Heart right ventricle (tissue), 16 donors: ENCODE measurements at regions not wholly inside any gene's neighbourhood (a gene's known extent, or its start where the extent isn't known, plus 50 kb on each side); places are given as distances from the start of the nearest gene placed in this dataset.

Source experiments
- ATAC-seq, 8 donors: fragments of 200-7000 bp; cut with Tn5 transposase; one replicate each; pipeline ENCODE4 v1.9.1; 2020; ENCODE audit warnings: mild to moderate bottlenecking in 8 of 8, moderate library complexity in 8 of 8, moderate number of reproducible peaks in 1 of 8
- DNase-seq, 2 donors: peaks; one replicate each; pipeline ENCODE4 v3.0.0-alpha.2; 2020
- H3K27ac ChIP-seq, 10 donors: fragments of 200-600 bp; sonication (generic) in 2 of 10; one replicate each; pipeline versions ENCODE4 v1.5.0 to v1.8.0; 2020 to 2022; ENCODE audit warnings: mild to moderate bottlenecking in 3 of 10
- H3K27me3 ChIP-seq, 7 donors: fragments of 200-600 bp; one replicate each; pipeline ENCODE4 v1.8.0; 2021 to 2022; ENCODE audit warnings: mild to moderate bottlenecking in 2 of 7
- H3K36me3 ChIP-seq, 9 donors: fragments of 200-600 bp; sonication (generic) in 1 of 9; one replicate each; pipeline versions ENCODE4 v1.5.0 to v1.8.0; 2020 to 2022; ENCODE audit warnings: mild to moderate bottlenecking in 2 of 9
- H3K4me1 ChIP-seq, 9 donors: fragments of 200-600 bp; sonication (generic) in 1 of 9; one replicate each; pipeline versions ENCODE4 v1.5.0 to v1.8.0; 2020 to 2022; ENCODE audit warnings: mild to moderate bottlenecking in 4 of 9
- H3K4me3 ChIP-seq, 10 donors: fragments of 200-600 bp; sonication (generic) in 2 of 10; one replicate each; pipeline versions ENCODE4 v1.5.0 to v1.8.0; 2020 to 2022; ENCODE audit warnings: mild to moderate bottlenecking in 7 of 10, moderate library complexity in 2 of 10
- H3K9me3 ChIP-seq, 11 donors: fragments of 200-600 bp in 10 of 11; sonication (generic) in 2 of 11; one replicate each; pipeline versions ENCODE4 v1.5.0 to v1.8.0; 2013 to 2022; ENCODE audit warnings: mild to moderate bottlenecking in 2 of 11, control low read depth in 1 of 11, moderate library complexity in 1 of 11
- WGBS, 2 donors: extraction: QIAGEN DNeasy Blood & Tissue Kit; methylation state at CpG; one replicate each; pipeline ENCODE4 v1.1.7; 2013; ENCODE audit warnings: inconsistent platforms in 1 of 2; 5-methylcytosine and 5-hydroxymethylcytosine counted together
- intact Hi-C, 10 donors: fragments of 100-400 bp; cut with DNase I; formaldehyde crosslinking; loops; one replicate each; pipeline versions ENCODE4 v1.11.1 to v1.14.2; 2022
- TF ChIP-seq, protein P1 (sequence below), 9 donors: fragments of 200-600 bp; sonication (generic) in 2 of 9; IDR thresholded peaks; one replicate each; pipeline versions ENCODE4 v1.5.0 to v1.8.0; 2021 to 2022; ENCODE audit warnings: antibody characterized with exemption in 9 of 9, mild to moderate bottlenecking in 5 of 9, moderate library complexity in 1 of 9
- donor health status: Arrhythmogenic right ventricular cardiomyopathy.
- donor health status: ischemic (EF 13 %, LVEDD 7.1; RV severe dilation, severe dysfunction).
- donor health status: healthy with polysubstance abuse.
- donor health status: DM: no; HTN: yes; CAD: no.
- donor health status: DM: no; HTN: no; CAD: no.
- donor health status: ischemic (EF 25% LVEDD 6.9; RV normal size, moderate dysfunction).
- donor health status: ischemic (EF 25% LVEDD 5.7; RV mildly dilated, moderate dysfunction).
- donor health status: healthy.
- donor health status: DM: yes; HTN: yes; CAD: no.
- donor health status: Ischemic cardiomyopathy.
- donor health status: ischemic (EF 35%, LVEDD 5.7; RV mildly dilated, moderate dysfunction).
- donor health status: nonischemic (EF 11% LVEDD 7.7; RV severe dilation, severe dysfunction).
- donor health status: DM: yes; HTN: yes; CAD: no.
- donor health status: PGD.
- donor health status: ischemic (EF 29% LVEDD 5.4; RV normal size, mild dysfunction).
- donor health status: nonischemic (EF 23%, LVEDD 6.1; RV moderate dilation, normal function).

DNA sequence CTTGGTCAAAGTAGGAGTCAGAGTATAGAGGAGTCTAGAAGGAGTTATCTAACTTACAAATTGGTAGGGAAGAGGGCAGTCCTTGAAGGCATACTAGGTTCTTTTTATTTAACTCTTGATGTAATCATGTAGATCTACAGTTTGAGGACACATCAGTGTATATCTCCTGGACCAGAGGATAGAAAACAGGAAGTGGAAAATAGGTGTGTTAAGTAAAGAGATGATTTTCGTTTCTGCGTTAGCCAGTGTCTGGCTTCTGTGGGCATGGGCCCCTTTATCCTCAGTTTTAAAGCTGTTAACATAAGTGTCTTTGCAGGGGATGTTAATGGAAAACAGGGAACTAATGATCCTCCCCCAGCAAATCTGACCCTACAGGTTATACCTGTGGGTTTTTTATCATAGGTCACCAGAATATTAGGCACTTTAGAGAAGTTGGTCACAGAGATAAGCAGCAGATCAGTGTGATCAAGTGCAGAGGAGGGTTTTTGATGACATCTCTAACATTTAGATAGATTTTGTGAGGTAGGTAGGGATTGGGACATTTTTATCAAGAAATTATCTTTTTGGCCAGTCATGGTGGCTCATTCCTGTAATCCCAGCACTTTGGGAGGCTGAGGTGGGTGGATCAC, 58.6 kb upstream of the PRSS1 start:
- TF ChIP-seq, protein P1, sequence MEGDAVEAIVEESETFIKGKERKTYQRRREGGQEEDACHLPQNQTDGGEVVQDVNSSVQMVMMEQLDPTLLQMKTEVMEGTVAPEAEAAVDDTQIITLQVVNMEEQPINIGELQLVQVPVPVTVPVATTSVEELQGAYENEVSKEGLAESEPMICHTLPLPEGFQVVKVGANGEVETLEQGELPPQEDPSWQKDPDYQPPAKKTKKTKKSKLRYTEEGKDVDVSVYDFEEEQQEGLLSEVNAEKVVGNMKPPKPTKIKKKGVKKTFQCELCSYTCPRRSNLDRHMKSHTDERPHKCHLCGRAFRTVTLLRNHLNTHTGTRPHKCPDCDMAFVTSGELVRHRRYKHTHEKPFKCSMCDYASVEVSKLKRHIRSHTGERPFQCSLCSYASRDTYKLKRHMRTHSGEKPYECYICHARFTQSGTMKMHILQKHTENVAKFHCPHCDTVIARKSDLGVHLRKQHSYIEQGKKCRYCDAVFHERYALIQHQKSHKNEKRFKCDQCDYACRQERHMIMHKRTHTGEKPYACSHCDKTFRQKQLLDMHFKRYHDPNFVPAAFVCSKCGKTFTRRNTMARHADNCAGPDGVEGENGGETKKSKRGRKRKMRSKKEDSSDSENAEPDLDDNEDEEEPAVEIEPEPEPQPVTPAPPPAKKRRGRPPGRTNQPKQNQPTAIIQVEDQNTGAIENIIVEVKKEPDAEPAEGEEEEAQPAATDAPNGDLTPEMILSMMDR (IDR thresholded peaks at IDR 0.05) = no peak
- WGBS, 2 donors = 64 to 72% methylated on average over 2 of the region's 2 CpGs
- intact Hi-C loops = no loop called here

DNA sequence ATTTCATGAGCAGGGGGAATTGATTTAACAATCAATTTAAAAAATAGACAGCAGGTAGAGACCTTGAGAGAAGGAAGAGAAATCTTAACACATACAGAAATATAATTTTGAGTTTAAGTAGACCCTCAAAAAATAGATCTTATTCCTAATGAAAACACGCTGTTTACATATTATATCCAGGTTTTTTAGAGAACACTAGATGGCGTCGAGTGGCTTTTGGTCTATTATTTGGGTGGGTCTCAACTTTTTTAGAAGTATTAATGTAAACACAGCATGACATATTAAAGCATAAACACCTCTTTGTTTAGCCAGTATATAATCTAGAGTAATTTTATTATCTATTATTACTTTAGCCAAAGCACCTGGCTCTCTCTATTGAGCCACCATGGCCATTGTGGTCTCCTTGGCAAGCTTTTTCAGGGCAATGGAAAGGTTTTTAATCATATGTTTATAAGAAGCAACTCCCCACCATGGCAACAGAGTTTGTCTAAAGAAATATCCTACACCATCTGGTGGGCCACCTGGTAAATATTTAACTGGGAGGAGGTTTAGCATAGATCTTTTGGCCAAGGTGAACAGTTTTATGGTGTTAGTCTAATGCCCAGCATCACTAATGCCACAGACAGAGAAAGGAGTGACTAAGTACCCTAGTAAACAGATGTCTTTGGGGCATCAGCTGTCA, 59.7 kb upstream of the PRSS1 start:
- Histone ChIP-seq H3K4me1 (no peaks in the 10 kb centered on the region), H3K36me3 (no peaks in the 10 kb centered on the region), H3K9me3 (no peaks in the 10 kb centered on the region), H3K4me3 (no peak overlapping the region), H3K27ac (no peak overlapping the region), H3K27me3 (no peaks in the 10 kb centered on the region)
- no peak for ATAC-seq
- intact Hi-C loops = loop anchor here in 2 of 10 donors (10.0 kb wide), 1 partner anchor 95 kb away; no protein-coding TSS in a partner anchor
- 69 to 75% methylated on average over 3 of the region's 3 CpGs for WGBS, 2 donors
- TF ChIP-seq, protein P1 (IDR thresholded peaks at IDR 0.05) = peak in 5 of 9 donors; percentile 3 to 31 (median 16)
- no peak for DNase-seq

More for the DNA sequence above, 58.6 kb upstream of the PRSS1 start:
- DNase-seq (no peak), ATAC-seq (no peak)
- Histone ChIP-seq H3K27ac (no peak overlapping the region), H3K36me3 (no peaks in the 10 kb centered on the region), H3K9me3 (no peaks in the 10 kb centered on the region), H3K4me1 (no peaks in the 10 kb centered on the region), H3K27me3 (no peaks in the 10 kb centered on the region), H3K4me3 (no peak overlapping the region)

- Histone ChIP-seq H3K4me3 (no peak overlapping the region), H3K36me3 (no peaks in the 10 kb centered on the region), H3K9me3 (no peaks in the 10 kb centered on the region), H3K27me3 (no peaks in the 10 kb centered on the region), H3K4me1 (no peaks in the 10 kb centered on the region), H3K27ac (no peak overlapping the region)
- TF ChIP-seq, protein P1 (IDR thresholded peaks at IDR 0.05) = no peak
- ATAC-seq (no peak), DNase-seq (no peak)
- intact Hi-C loops = loop anchor here in 2 of 10 donors (10.0 kb wide), 1 partner anchor 99 kb away; no protein-coding TSS in a partner anchor
- 59 to 63% methylated on average over 2 of the region's 2 CpGs for WGBS, 2 donors
Observed at GRCh38 chr7:142685877-142686508, 63.3 kb upstream of the PRSS1 start.

DNA sequence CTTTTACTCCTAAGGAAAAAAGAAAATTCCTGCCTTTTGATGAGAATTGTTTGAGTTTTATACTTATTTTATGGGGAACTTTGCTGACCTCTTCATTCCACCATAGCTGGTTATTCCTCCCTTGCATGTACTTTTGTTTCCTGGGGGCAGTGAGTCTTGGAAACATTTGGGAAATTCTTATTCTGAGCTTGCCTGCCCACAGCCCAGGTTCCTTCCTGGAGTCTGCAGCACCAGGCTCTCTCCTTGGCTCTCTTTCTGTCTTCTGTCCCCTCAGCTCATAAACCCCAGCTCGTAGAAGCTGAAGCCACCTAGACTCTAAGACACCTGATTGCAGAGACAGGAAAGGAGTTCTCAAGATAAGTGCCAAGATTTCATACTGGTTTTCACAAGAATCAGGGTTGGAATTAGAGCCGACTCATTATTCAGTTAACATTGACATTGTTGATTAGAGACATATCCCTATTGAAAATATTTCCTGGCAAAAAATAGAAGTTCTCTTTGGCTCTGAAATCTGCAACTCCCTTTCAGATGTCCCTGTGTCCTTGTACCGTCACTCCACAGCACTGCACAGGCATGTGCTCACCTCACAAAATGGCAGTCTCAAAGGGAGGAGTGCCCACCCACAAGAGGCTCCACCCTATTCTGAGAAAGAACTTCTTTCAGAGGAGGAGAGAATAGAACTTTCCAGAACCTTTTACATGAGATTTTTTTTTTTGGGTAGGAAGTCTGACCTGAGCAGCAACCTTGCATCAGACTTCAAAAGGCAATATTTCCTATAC, 67.8 kb upstream of the PRSS1 start:
- intact Hi-C loops = loop anchor here in 2 of 10 donors (10.0 kb wide), 1 partner anchor 103 kb away; no protein-coding TSS in a partner anchor
- no peaks in the 10 kb centered on the region for H3K4me1 ChIP-seq
- H3K4me3 ChIP-seq = no peak overlapping the region
- ATAC-seq (no peak), DNase-seq (no peak)
- peaks cover 0 to 20% (median 6%) of the 10 kb centered on the region in 11 donors for H3K9me3 ChIP-seq
- H3K27me3 ChIP-seq = no peaks in the 10 kb centered on the region
- TF ChIP-seq, protein P1 (IDR thresholded peaks at IDR 0.05) = no peak
- H3K27ac ChIP-seq = no peak overlapping the region
- H3K36me3 ChIP-seq = no peaks in the 10 kb centered on the region
- 72 to 75% methylated on average over 3 of the region's 3 CpGs for whole genome bisulfite sequencing, 2 donors
